ENCODE measurements at regions not wholly inside any gene's neighbourhood (a gene's known extent, or its start where the extent isn't known, plus 50 kb on each side); places are given as distances from the start of the nearest gene placed in this dataset.

- no peak for ATAC-seq
- Histone ChIP-seq H3K27ac (no peak overlapping the region), H3K4me1 (peaks cover 0 to 1% (median 0%) of the 10 kb centered on the region in 4 donors), H3K9me3 (no peaks in the 10 kb centered on the region), H3K4me3 (no peak overlapping the region), H3K36me3 (no peaks in the 10 kb centered on the region), H3K27me3 (no peaks in the 10 kb centered on the region)
- TF ChIP-seq POLR2A (IDR thresholded peaks at IDR 0.05) = no peak
- no peak for TF ChIP-seq CTCF (IDR thresholded peaks at IDR 0.05)
- intact Hi-C loops (cut with DNase I) = no loop called here
- no peak for DNase-seq
- WGBS (ENCODE audit: insufficient coverage, low coverage, low lambda C conversion rate, missing lambda C conversion rate) = 33% methylated on average over 1 of the region's 1 CpG
Measured at GRCh38 chr10:53579773-53580172, 807.2 kb upstream of the MBL2 start.

DNA sequence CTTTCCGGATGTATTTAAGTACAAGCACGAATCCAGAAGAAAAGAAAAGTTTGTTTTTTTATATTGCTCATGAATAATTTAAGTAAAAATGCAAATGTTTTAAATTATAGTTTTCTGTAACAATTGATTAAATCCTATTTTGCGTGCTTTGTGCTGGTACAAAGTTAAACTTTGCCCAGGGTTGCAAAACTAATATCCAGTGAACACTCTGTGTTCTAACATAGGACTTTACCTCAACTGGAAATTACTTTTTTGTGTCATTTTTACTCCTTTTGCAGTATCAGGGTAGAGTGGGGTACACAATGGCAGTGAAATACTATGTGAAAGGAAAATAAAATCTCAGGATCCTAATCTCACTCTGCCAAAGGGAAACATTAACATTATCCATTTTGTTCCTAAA, 801.4 kb upstream of the MBL2 start:
- TF ChIP-seq CTCF (IDR thresholded peaks at IDR 0.05) (no peak), POLR2A (IDR thresholded peaks at IDR 0.05) (no peak)
- Histone ChIP-seq H3K4me1 (peaks cover 0 to 23% (median 8%) of the 10 kb centered on the region in 4 donors), H3K27ac (peak overlapping the region in 2 of 3 donors; percentile 74 to 86), H3K36me3 (no peaks in the 10 kb centered on the region), H3K4me3 (no peak overlapping the region), H3K9me3 (no peaks in the 10 kb centered on the region), H3K27me3 (no peaks in the 10 kb centered on the region)
- WGBS (ENCODE audit: insufficient coverage, low coverage, low lambda C conversion rate, missing lambda C conversion rate) = 32% methylated on average over 3 of the region's 3 CpGs
- intact Hi-C loops (cut with DNase I) = no loop called here
- ATAC-seq = peak; percentile 77 to 88 (median 84)
- DNase-seq = no peak

DNA sequence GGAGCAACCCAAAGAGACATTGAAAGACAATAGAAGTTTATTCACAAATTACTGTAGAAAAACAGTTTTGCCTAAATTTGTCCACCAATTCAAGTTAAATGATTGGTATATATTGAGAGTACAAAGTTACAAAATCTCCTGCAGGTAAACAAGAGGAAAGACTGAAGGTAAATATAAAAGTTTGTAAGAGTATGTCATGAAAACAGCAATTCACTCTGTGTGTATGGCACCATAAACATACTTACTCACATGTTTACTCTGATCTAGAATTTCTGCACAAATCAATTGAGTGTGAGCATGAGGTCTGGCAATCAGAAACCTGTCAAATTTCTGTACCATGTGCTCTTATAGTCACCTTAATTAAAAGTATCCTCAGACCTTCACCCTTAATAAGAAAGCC, 800.9 kb upstream of the MBL2 start:
- TF ChIP-seq CTCF (IDR thresholded peaks at IDR 0.05) = no peak
- TF ChIP-seq POLR2A (IDR thresholded peaks at IDR 0.05) = no peak
- H3K4me1 ChIP-seq = peaks cover 0 to 23% (median 8%) of the 10 kb centered on the region in 4 donors

DNA sequence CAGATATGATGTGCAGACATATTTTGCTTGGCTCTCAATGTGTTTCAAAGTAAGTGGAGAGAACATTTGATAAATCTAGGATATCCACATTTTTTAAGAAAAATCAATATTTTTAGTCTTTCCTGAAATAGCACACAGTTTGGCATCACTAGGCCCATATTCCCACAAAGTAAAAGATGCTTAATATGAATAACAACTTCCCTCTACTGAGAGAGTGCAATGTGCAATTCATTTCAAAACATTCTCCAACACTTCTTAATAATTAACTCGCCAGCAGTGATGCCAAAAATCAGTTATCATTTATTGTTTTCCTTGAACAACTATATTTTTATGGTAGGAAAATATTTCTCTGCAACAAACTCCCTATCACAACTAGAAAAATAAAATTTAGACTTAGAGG, 800.2 kb upstream of the MBL2 start:
- Histone ChIP-seq H3K9me3 (no peaks in the 10 kb centered on the region), H3K4me3 (no peak overlapping the region), H3K27ac (peak overlapping the region in 2 of 3 donors; percentile 74 to 86), H3K27me3 (no peaks in the 10 kb centered on the region), H3K4me1 (peaks cover 0 to 23% (median 8%) of the 10 kb centered on the region in 4 donors), H3K36me3 (no peaks in the 10 kb centered on the region)
- WGBS (ENCODE audit: insufficient coverage, low coverage, low lambda C conversion rate, missing lambda C conversion rate) = 27% methylated on average over 1 of the region's 1 CpG
- TF ChIP-seq POLR2A (IDR thresholded peaks at IDR 0.05) = no peak
- no peak for TF ChIP-seq CTCF (IDR thresholded peaks at IDR 0.05)
- intact Hi-C loops (cut with DNase I) = no loop called here
- no peak for DNase-seq
- peak; percentile 62 to 78 (median 67) for ATAC-seq

More for the DNA sequence above, 800.9 kb upstream of the MBL2 start:
- no peak for DNase-seq
- no peaks in the 10 kb centered on the region for H3K9me3 ChIP-seq
- peak overlapping the region in 2 of 3 donors; percentile 74 to 86 for H3K27ac ChIP-seq
- intact Hi-C loops (cut with DNase I) = no loop called here
- peak; percentile 73 to 93 (median 86) for ATAC-seq
- no peaks in the 10 kb centered on the region for H3K36me3 ChIP-seq
- H3K4me3 ChIP-seq = no peak overlapping the region
- H3K27me3 ChIP-seq = no peaks in the 10 kb centered on the region

GRCh38 chr10:53570221-53570620, 797.6 kb upstream of the MBL2 start:
- intact Hi-C loops (cut with DNase I) = no loop called here
- H3K27me3 ChIP-seq = no peaks in the 10 kb centered on the region
- peaks cover 0 to 23% (median 8%) of the 10 kb centered on the region in 4 donors for H3K4me1 ChIP-seq
- H3K27ac ChIP-seq = no peak overlapping the region
- no peaks in the 10 kb centered on the region for H3K9me3 ChIP-seq
- H3K36me3 ChIP-seq = no peaks in the 10 kb centered on the region
- DNase-seq (no peak), ATAC-seq (no peak)
- TF ChIP-seq POLR2A (IDR thresholded peaks at IDR 0.05) (no peak), CTCF (IDR thresholded peaks at IDR 0.05) (no peak)
- H3K4me3 ChIP-seq = no peak overlapping the region
